D721Med (cell line): ENCODE measurements at regions not wholly inside any gene's neighbourhood (a gene's known extent, or its start where the extent isn't known, plus 50 kb on each side); places are given as distances from the start of the nearest gene placed in this dataset.

Experiments
- DNase-seq: peaks from one replicate; pipeline ENCODE4 v3.0.0; 2011; ENCODE audit warnings: low spot score; ENCODE audit not compliant: insufficient read length
- FAIRE-seq: peaks from 2 replicates; lab custom pipeline; 2011; peaks lifted over from hg19 to GRCh38; lab: Jason Lieb, UNC
- CTCF ChIP-seq: IDR thresholded peaks from 2 replicates; pipeline ENCODE4 v1.5.1; 2012; ENCODE audit warnings: mild to moderate bottlenecking, control low read depth; ENCODE audit not compliant: insufficient read depth; ENCODE audit errors: missing control alignments

- no peak for FAIRE-seq
Measured at GRCh38 chr9:100699668-100700067, 121.8 kb downstream of the CAVIN4 start.

GRCh38 chr9:100700689-100701318 lies 122.9 kb downstream of the CAVIN4 start:
- no peak for FAIRE-seq
- DNase-seq = no peak

More at GRCh38 chr9:100699668-100700067, 121.8 kb downstream of the CAVIN4 start:
- TF ChIP-seq CTCF = no peak
- DNase-seq = no peak

GRCh38 chr9:100714372-100715099 lies 136.7 kb downstream of the CAVIN4 start:
- DNase-seq = peak; percentile 39
- peak; percentile 83 for FAIRE-seq
- TF ChIP-seq CTCF = peak; percentile 89

More at GRCh38 chr9:100700689-100701318, 122.9 kb downstream of the CAVIN4 start:
- peak; percentile 55 for TF ChIP-seq CTCF

- no peak for DNase-seq
- TF ChIP-seq CTCF = no peak
- FAIRE-seq = no peak
Measured at GRCh38 chr9:100715100-100715380, 137.2 kb downstream of the CAVIN4 start.

- TF ChIP-seq CTCF = no peak
- FAIRE-seq (no peak), DNase-seq (no peak)
Measured at GRCh38 chr9:100718717-100719116, 140.8 kb downstream of the CAVIN4 start.

GRCh38 chr9:100720922-100721321 lies 143.0 kb downstream of the CAVIN4 start:
- FAIRE-seq (no peak), DNase-seq (no peak)
- no peak for TF ChIP-seq CTCF

- no peak for DNase-seq
- no peak for TF ChIP-seq CTCF
- no peak for FAIRE-seq
Measured at GRCh38 chr9:100724886-100725285, 147.0 kb downstream of the CAVIN4 start.
